ENCODE measurements at regions not wholly inside any gene's neighbourhood (a gene's known extent, or its start where the extent isn't known, plus 50 kb on each side); places are given as distances from the start of the nearest gene placed in this dataset.

DNA sequence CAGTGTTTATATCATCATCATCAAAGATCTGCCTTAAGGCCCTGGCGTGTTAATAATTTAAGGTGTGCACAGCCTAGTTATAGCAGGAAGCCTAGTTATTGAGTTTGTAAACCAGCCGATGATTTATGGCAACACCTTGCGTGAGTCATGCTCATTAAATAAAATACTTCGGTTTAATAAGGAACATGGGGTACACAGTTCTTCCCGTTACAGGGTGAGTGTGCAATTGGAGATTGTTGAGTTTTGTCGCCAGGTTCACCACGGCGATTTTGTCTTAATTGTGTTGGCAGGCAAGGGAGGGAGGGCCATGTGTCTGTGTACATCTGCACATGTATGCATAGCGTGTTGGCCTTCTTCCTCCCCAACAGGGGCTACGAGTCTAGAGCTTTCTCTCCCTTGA, 104.0 kb downstream of the TFAP2A start:
- intact Hi-C loops (cut with micrococcal nuclease): no loop called here
- no peaks in the 10 kb centered on the region for H3K4me1 Mint-ChIP-seq
- Histone ChIP-seq H3K27ac (ENCODE audit: low read length) (no peak overlapping the region), H3K27me3 (ENCODE audit: control insufficient read depth, insufficient read depth, low read length) (no peaks in the 10 kb centered on the region), H3K9me3 (ENCODE audit: control insufficient read depth, insufficient read depth, low read length) (no peaks in the 10 kb centered on the region), H3K4me3 (ENCODE audit: low read length) (no peak overlapping the region), H3K36me3 (ENCODE audit: control insufficient read depth, insufficient read depth, low read length) (no peaks in the 10 kb centered on the region), H3K4me1 (ENCODE audit: control insufficient read depth, insufficient read depth, low read length) (no peaks in the 10 kb centered on the region)
- TF ChIP-seq, protein P1, sequence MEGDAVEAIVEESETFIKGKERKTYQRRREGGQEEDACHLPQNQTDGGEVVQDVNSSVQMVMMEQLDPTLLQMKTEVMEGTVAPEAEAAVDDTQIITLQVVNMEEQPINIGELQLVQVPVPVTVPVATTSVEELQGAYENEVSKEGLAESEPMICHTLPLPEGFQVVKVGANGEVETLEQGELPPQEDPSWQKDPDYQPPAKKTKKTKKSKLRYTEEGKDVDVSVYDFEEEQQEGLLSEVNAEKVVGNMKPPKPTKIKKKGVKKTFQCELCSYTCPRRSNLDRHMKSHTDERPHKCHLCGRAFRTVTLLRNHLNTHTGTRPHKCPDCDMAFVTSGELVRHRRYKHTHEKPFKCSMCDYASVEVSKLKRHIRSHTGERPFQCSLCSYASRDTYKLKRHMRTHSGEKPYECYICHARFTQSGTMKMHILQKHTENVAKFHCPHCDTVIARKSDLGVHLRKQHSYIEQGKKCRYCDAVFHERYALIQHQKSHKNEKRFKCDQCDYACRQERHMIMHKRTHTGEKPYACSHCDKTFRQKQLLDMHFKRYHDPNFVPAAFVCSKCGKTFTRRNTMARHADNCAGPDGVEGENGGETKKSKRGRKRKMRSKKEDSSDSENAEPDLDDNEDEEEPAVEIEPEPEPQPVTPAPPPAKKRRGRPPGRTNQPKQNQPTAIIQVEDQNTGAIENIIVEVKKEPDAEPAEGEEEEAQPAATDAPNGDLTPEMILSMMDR (IDR thresholded peaks at IDR 0.05): no peak
- H3K9me3 Mint-ChIP-seq: no peaks in the 10 kb centered on the region
- H3K27ac Mint-ChIP-seq: no peak overlapping the region
- no peaks in the 10 kb centered on the region for H3K36me3 Mint-ChIP-seq
- no peak for ATAC-seq
- no peak for DNase-seq
- no peak overlapping the region for H3K4me3 Mint-ChIP-seq
- WGBS (ENCODE audit: insufficient coverage): 87% methylated on average over 10 of the region's 10 CpGs
- no peaks in the 10 kb centered on the region for H3K27me3 Mint-ChIP-seq (ENCODE audit: low read depth in 2 of 2)

DNA sequence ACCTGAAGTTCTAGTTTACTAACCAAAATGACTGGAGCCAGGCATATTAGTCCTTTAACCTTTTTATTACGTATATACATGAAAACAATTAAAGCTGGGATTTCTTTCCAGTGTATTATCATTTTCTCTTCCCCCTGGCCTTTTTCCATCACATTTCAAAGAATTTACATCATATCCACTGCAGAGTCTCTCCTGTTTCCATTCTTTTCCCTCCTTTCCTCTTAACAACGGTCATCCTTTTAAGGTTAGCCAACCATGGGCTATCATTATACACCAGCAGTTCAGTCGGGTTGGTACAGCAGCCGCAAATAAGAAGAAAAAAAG, 104.6 kb downstream of the TFAP2A start:
- H3K27me3 ChIP-seq (ENCODE audit: control insufficient read depth, insufficient read depth, low read length): no peaks in the 10 kb centered on the region
- H3K4me1 ChIP-seq (ENCODE audit: control insufficient read depth, insufficient read depth, low read length): no peaks in the 10 kb centered on the region
- no peaks in the 10 kb centered on the region for H3K36me3 Mint-ChIP-seq
- H3K9me3 Mint-ChIP-seq: no peaks in the 10 kb centered on the region
- H3K9me3 ChIP-seq (ENCODE audit: control insufficient read depth, insufficient read depth, low read length): no peaks in the 10 kb centered on the region
- no peaks in the 10 kb centered on the region for H3K4me1 Mint-ChIP-seq
- H3K4me3 ChIP-seq (ENCODE audit: low read length): no peak overlapping the region
- intact Hi-C loops (cut with micrococcal nuclease): no loop called here
- H3K4me3 Mint-ChIP-seq: no peak overlapping the region
- H3K27ac ChIP-seq (ENCODE audit: low read length): no peak overlapping the region
- 88% methylated on average over 2 of the region's 4 CpGs for WGBS (ENCODE audit: insufficient coverage)
- TF ChIP-seq, protein P1 (IDR thresholded peaks at IDR 0.05): no peak
- no peaks in the 10 kb centered on the region for H3K27me3 Mint-ChIP-seq (ENCODE audit: low read depth in 2 of 2)
- H3K36me3 ChIP-seq (ENCODE audit: control insufficient read depth, insufficient read depth, low read length): no peaks in the 10 kb centered on the region
- DNase-seq (no peak), ATAC-seq (no peak)
- H3K27ac Mint-ChIP-seq: no peak overlapping the region

DNA sequence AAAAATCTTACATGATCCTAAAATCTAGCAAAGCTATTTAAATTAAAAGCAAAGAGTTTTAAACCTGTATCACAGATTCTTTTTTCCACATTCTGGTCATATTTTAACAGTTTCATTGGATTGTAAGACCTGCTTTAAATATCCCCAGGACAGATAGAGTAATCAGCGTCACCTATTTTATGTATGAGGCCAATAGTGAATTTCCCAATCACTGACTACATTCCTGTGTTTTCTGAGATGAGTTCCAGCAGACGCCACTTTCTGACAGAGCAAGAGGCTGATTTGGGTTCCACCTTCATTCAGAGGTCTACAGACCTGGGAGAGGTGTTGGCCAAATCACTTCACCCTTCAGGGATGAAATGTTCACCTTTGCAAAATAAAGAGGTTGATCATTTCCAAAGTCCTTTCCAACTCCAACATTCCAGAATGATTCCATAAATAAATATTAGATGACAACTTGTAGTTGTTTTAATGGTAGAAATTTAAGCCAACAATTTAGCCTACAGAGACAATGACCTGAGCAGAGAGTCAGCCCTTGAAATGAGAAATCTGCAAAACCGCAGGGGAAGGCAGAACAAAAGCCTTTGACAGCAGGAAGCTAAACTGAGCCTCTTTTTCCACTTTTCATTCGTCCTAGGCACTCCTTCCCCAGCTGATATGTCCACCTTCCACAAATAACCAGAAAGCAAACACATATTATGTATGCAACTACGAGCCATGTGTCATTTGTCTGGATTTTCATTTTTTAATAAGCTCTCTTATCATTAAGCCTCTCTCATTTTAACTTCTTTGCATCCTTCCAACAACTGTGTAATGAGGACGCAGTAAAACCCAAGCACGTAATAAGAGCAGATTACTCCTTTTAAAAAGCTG, 105.2 kb downstream of the TFAP2A start:
- no peak overlapping the region for H3K4me3 ChIP-seq (ENCODE audit: low read length)
- no peaks in the 10 kb centered on the region for H3K36me3 ChIP-seq (ENCODE audit: control insufficient read depth, insufficient read depth, low read length)
- no peaks in the 10 kb centered on the region for H3K9me3 ChIP-seq (ENCODE audit: control insufficient read depth, insufficient read depth, low read length)
- DNase-seq (no peak), ATAC-seq (no peak)
- H3K4me1 ChIP-seq (ENCODE audit: control insufficient read depth, insufficient read depth, low read length): no peaks in the 10 kb centered on the region
- 65% methylated on average over 7 of the region's 7 CpGs for WGBS (ENCODE audit: insufficient coverage)
- no peaks in the 10 kb centered on the region for H3K27me3 ChIP-seq (ENCODE audit: control insufficient read depth, insufficient read depth, low read length)
- H3K27ac ChIP-seq (ENCODE audit: low read length): no peak overlapping the region
- intact Hi-C loops (cut with micrococcal nuclease): no loop called here
- Mint-ChIP-seq H3K36me3 (no peaks in the 10 kb centered on the region), H3K4me1 (no peaks in the 10 kb centered on the region), H3K4me3 (no peak overlapping the region), H3K27me3 (ENCODE audit: low read depth in 2 of 2) (no peaks in the 10 kb centered on the region), H3K9me3 (no peaks in the 10 kb centered on the region), H3K27ac (no peak overlapping the region)
- TF ChIP-seq, protein P1 (IDR thresholded peaks at IDR 0.05): no peak

GRCh38 chr6:10307476-10307875, 107.4 kb downstream of the TFAP2A start:
- Histone ChIP-seq H3K36me3 (ENCODE audit: control insufficient read depth, insufficient read depth, low read length) (no peaks in the 10 kb centered on the region), H3K4me1 (ENCODE audit: control insufficient read depth, insufficient read depth, low read length) (no peaks in the 10 kb centered on the region), H3K9me3 (ENCODE audit: control insufficient read depth, insufficient read depth, low read length) (no peaks in the 10 kb centered on the region), H3K27ac (ENCODE audit: low read length) (no peak overlapping the region), H3K4me3 (ENCODE audit: low read length) (no peak overlapping the region), H3K27me3 (ENCODE audit: control insufficient read depth, insufficient read depth, low read length) (no peaks in the 10 kb centered on the region)
- H3K9me3 Mint-ChIP-seq: no peaks in the 10 kb centered on the region
- DNase-seq (no peak), ATAC-seq (no peak)
- TF ChIP-seq, protein P1 (IDR thresholded peaks at IDR 0.05): no peak
- H3K4me3 Mint-ChIP-seq: no peak overlapping the region
- no peaks in the 10 kb centered on the region for H3K4me1 Mint-ChIP-seq
- H3K36me3 Mint-ChIP-seq: no peaks in the 10 kb centered on the region
- no peak overlapping the region for H3K27ac Mint-ChIP-seq
- 84% methylated on average over 2 of the region's 3 CpGs for WGBS (ENCODE audit: insufficient coverage)
- H3K27me3 Mint-ChIP-seq (ENCODE audit: low read depth in 2 of 2): no peaks in the 10 kb centered on the region
- intact Hi-C loops (cut with micrococcal nuclease): no loop called here

All from natural killer cell (primary cell).